Activated naive CD8-positive, alpha-beta T cell treated with anti-CD3 and anti-CD28 coated beads, Interleukin-2, amount 10 ng/mL, durations not matched to agents 7 days and 5 days (primary cell): ENCODE measurements at regions not wholly inside any gene's neighbourhood (a gene's known extent, or its start where the extent isn't known, plus 50 kb on each side); places are given as distances from the start of the nearest gene placed in this dataset.
A peak's percentile ranks its signal among the peaks of the same experiment; 100 is the strongest.

Experiments
- ATAC-seq: fragments of 150-1000 bp; cut with Tn5 transposase; one replicate; pipeline ENCODE4 v1.10.0; 2021; ENCODE audit warnings: low read depth, moderate library complexity
- POLR2A ChIA-PET: fragments of 350-600 bp; sonication (Branson Sonifier 250); formaldehyde crosslinking; loops from one replicate; lab custom pipeline; 2021; ENCODE audit warnings: antibody characterized with exemption; lab: Charles Lee
- DNase-seq: peaks from one replicate; pipeline ENCODE4 v3.0.0; 2021
- H3K27ac Mint-ChIP-seq: one replicate; pipeline ENCODE4 v1.8.0; 2022; ENCODE audit warnings: mild to moderate bottlenecking, mixed read lengths
- H3K27me3 Mint-ChIP-seq: one replicate; pipeline ENCODE4 v1.8.0; 2022; ENCODE audit warnings: mild to moderate bottlenecking, moderate library complexity, mixed read lengths
- H3K36me3 Mint-ChIP-seq: one replicate; pipeline ENCODE4 v1.8.0; 2021; ENCODE audit warnings: mild to moderate bottlenecking, mixed read lengths
- H3K4me1 Mint-ChIP-seq: one replicate; pipeline ENCODE4 v1.8.0; 2021; ENCODE audit warnings: mixed read lengths
- H3K4me3 Mint-ChIP-seq: one replicate; pipeline ENCODE4 v1.8.0; 2022; ENCODE audit warnings: mild to moderate bottlenecking, moderate library complexity, mixed read lengths
- H3K9me3 Mint-ChIP-seq: one replicate; pipeline ENCODE4 v1.8.0; 2021; ENCODE audit warnings: mixed read lengths

GRCh38 chr3:106214641-106215040 is 345.8 kb upstream of the CBLB start:
- no peaks in the 10 kb centered on the region for H3K27me3 Mint-ChIP-seq
- H3K4me1 Mint-ChIP-seq = peaks cover 21% of the 10 kb centered on the region
- no peak for ATAC-seq
- H3K27ac Mint-ChIP-seq = peak overlapping the region; percentile 72
- POLR2A ChIA-PET = interaction anchor here (0.9 kb wide), 1 partner anchor 8 kb away, joined by 3 read pairs; no protein-coding TSS in a partner anchor
- DNase-seq = no peak
- H3K4me3 Mint-ChIP-seq = peak overlapping the region; percentile 1
- peaks cover 21% of the 10 kb centered on the region for H3K9me3 Mint-ChIP-seq
- peaks cover 40% of the 10 kb centered on the region for H3K36me3 Mint-ChIP-seq

- peak; percentile 89 for ATAC-seq
- DNase-seq = no peak
- Mint-ChIP-seq H3K4me1 (peaks cover 21% of the 10 kb centered on the region), H3K4me3 (peak overlapping the region; percentile 1), H3K9me3 (peaks cover 23% of the 10 kb centered on the region), H3K27me3 (no peaks in the 10 kb centered on the region), H3K36me3 (peaks cover 42% of the 10 kb centered on the region), H3K27ac (peak overlapping the region; percentile 72)
- POLR2A ChIA-PET = interaction anchor here (0.9 kb wide), 1 partner anchor 9 kb away, joined by 3 read pairs; no protein-coding TSS in a partner anchor
Observed at GRCh38 chr3:106215047-106215446, 346.2 kb upstream of the CBLB start.

GRCh38 chr3:106217745-106218144 is 348.9 kb upstream of the CBLB start:
- Mint-ChIP-seq H3K27ac (no peak overlapping the region), H3K36me3 (peaks cover 62% of the 10 kb centered on the region), H3K9me3 (peaks cover 40% of the 10 kb centered on the region), H3K4me3 (no peak overlapping the region), H3K4me1 (peaks cover 20% of the 10 kb centered on the region), H3K27me3 (no peaks in the 10 kb centered on the region)
- no peak for DNase-seq
- no peak for ATAC-seq
- POLR2A ChIA-PET = no interaction called here

DNA sequence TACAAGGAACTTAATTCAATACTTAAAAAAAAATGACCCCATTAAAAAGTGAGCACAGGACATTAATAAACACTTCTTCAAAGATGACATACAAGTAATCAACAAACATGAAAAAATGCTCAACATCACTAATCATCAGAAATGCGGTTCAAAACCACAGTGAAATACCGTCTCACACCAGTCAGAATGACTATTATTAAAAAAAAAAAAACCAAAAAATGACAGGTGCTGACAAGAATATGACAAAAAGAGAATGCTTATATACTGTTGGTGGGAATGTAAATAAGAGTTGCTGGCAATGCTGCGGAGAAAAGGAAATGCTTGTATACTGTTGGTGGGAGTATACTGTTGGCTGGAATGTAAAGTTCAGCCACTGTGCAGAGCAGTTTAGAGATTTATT is 358.3 kb upstream of the CBLB start:
- no peak for ATAC-seq
- peaks cover 60% of the 10 kb centered on the region for H3K36me3 Mint-ChIP-seq
- DNase-seq = no peak
- H3K4me3 Mint-ChIP-seq = no peak overlapping the region
- peaks cover 32% of the 10 kb centered on the region for H3K4me1 Mint-ChIP-seq
- H3K27ac Mint-ChIP-seq = no peak overlapping the region
- POLR2A ChIA-PET = no interaction called here
- no peaks in the 10 kb centered on the region for H3K27me3 Mint-ChIP-seq
- peaks cover 20% of the 10 kb centered on the region for H3K9me3 Mint-ChIP-seq

DNA sequence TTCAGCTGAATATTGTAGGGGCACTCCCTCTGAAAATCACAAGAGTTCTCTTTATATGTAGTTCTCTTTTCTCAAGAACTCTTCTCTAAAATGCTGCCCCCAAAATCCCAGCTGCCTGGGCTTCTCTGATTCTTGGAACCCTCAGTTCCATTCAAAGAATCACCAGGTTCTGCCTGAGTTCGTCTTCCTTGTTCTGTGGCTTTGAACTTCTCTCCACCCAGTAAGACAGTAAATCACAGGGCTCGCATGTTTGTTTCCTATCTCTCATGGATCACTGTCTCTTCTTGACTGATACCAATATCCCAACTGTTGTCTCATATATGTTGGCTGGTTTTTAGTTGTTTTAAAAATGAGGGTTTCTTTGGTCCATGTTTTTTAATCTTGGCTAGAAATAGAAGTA is 359.5 kb upstream of the CBLB start:
- H3K27me3 Mint-ChIP-seq = no peaks in the 10 kb centered on the region
- DNase-seq = no peak
- H3K27ac Mint-ChIP-seq = peak overlapping the region; percentile 82
- ATAC-seq = peak; percentile 76
- peaks cover 61% of the 10 kb centered on the region for H3K36me3 Mint-ChIP-seq
- H3K4me1 Mint-ChIP-seq = peaks cover 35% of the 10 kb centered on the region
- POLR2A ChIA-PET = interaction anchor here (0.6 kb wide), 1 partner anchor 44 kb away, joined by 3 read pairs; no protein-coding TSS in a partner anchor
- H3K4me3 Mint-ChIP-seq = peak overlapping the region; percentile 46
- peaks cover 15% of the 10 kb centered on the region for H3K9me3 Mint-ChIP-seq

GRCh38 chr3:106229495-106230278 is 360.9 kb upstream of the CBLB start:
- Mint-ChIP-seq H3K9me3 (peaks cover 19% of the 10 kb centered on the region), H3K4me1 (peaks cover 35% of the 10 kb centered on the region), H3K4me3 (peak overlapping the region; percentile 31), H3K27me3 (no peaks in the 10 kb centered on the region), H3K36me3 (peaks cover 59% of the 10 kb centered on the region), H3K27ac (peak overlapping the region; percentile 80)
- POLR2A ChIA-PET = no interaction called here
- ATAC-seq (no peak), DNase-seq (no peak)

- Mint-ChIP-seq H3K27ac (peak overlapping the region; percentile 89), H3K9me3 (peaks cover 19% of the 10 kb centered on the region), H3K4me3 (peak overlapping the region; percentile 78), H3K4me1 (peaks cover 35% of the 10 kb centered on the region), H3K27me3 (no peaks in the 10 kb centered on the region), H3K36me3 (peaks cover 61% of the 10 kb centered on the region)
- ATAC-seq (peak; percentile 48), DNase-seq (no peak)
- POLR2A ChIA-PET = no interaction called here
Observed at GRCh38 chr3:106231086-106231485, 362.3 kb upstream of the CBLB start.

DNA sequence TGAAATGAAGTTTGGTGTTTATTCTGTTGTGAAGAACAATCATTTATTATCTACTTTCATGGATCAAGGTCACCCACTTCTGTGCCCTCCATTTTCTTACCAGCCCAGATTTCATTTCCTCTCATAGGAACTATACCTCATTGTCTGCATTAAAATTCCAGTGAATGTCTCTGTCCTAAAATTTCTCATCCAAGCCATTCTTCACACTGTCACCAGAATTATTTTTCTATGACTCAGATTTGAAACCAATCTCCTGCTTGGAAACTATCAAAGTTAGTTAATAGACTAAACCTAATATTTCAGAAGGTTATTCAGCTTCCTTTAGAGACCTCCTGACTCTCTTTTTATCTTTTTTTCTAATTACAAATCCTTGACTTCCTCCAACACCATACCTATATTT is 364.1 kb upstream of the CBLB start:
- H3K4me3 Mint-ChIP-seq = no peak overlapping the region
- peaks cover 51% of the 10 kb centered on the region for H3K36me3 Mint-ChIP-seq
- H3K27me3 Mint-ChIP-seq = no peaks in the 10 kb centered on the region
- H3K4me1 Mint-ChIP-seq = peaks cover 32% of the 10 kb centered on the region
- no peak overlapping the region for H3K27ac Mint-ChIP-seq
- DNase-seq = no peak
- no peak for ATAC-seq
- H3K9me3 Mint-ChIP-seq = peaks cover 18% of the 10 kb centered on the region
- POLR2A ChIA-PET = no interaction called here

DNA sequence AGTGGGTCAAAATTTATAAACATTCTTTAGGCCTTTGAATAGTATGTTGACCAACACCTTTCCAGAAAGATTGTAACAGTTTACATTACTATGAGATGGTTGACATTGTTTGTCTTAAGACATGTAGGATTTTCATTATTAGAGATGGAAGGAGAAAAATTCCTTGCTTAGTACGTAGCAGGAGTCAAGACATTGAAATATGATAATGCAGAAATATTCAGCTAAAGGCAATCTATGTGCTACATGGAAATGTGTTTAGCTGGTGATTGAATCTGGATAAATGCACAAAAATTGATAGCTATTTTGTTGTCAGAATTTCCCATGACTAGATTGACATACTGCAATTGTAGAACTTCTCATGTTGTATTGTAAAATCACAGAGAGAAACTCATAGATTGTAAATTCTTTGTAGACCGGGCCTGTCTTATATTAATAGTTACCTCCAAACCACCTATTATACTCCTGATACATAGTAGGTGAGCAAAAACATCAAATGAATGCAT is 370.4 kb upstream of the CBLB start:
- H3K36me3 Mint-ChIP-seq = peaks cover 27% of the 10 kb centered on the region
- POLR2A ChIA-PET = no interaction called here

DNA sequence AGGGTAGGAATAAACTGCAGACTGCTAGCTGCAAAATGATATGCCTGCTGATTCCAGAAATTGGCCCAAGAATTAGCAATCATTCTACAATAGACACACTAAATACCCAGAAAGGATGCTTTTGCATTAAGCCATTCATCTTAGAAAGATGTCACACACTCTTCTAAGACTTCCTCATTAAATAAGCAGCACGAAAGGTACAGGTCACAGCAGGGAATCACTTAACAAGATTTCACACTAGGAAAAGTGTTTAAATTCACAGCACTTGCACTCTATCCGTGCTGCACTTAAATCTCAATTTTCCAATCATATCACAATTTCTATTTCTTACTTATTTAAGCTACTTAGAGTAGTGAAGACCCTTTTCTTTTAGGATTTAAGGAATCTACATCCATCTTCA is 372.8 kb upstream of the CBLB start:
- Mint-ChIP-seq H3K27me3 (no peaks in the 10 kb centered on the region), H3K4me1 (peaks cover 6% of the 10 kb centered on the region), H3K4me3 (no peak overlapping the region), H3K36me3 (peaks cover 20% of the 10 kb centered on the region), H3K9me3 (peaks cover 15% of the 10 kb centered on the region), H3K27ac (no peak overlapping the region)
- ATAC-seq (no peak), DNase-seq (no peak)
- POLR2A ChIA-PET = no interaction called here

More for the DNA sequence above, 370.4 kb upstream of the CBLB start:
- Mint-ChIP-seq H3K27ac (no peak overlapping the region), H3K27me3 (no peaks in the 10 kb centered on the region), H3K9me3 (peaks cover 22% of the 10 kb centered on the region), H3K4me3 (no peak overlapping the region), H3K4me1 (peaks cover 6% of the 10 kb centered on the region)
- ATAC-seq (no peak), DNase-seq (no peak)

- Mint-ChIP-seq H3K36me3 (peaks cover 19% of the 10 kb centered on the region), H3K27ac (no peak overlapping the region), H3K9me3 (peaks cover 12% of the 10 kb centered on the region), H3K4me3 (no peak overlapping the region), H3K4me1 (peaks cover 6% of the 10 kb centered on the region), H3K27me3 (no peaks in the 10 kb centered on the region)
- ATAC-seq (no peak), DNase-seq (no peak)
- POLR2A ChIA-PET = no interaction called here
Observed at GRCh38 chr3:106242781-106243180, 374.0 kb upstream of the CBLB start.

- POLR2A ChIA-PET = no interaction called here
- Mint-ChIP-seq H3K36me3 (peaks cover 23% of the 10 kb centered on the region), H3K27ac (no peak overlapping the region), H3K4me3 (no peak overlapping the region), H3K27me3 (no peaks in the 10 kb centered on the region), H3K4me1 (peaks cover 17% of the 10 kb centered on the region), H3K9me3 (peaks cover 7% of the 10 kb centered on the region)
- ATAC-seq = no peak
- DNase-seq = no peak
Observed at GRCh38 chr3:106245400-106245799, 376.6 kb upstream of the CBLB start.

- H3K9me3 Mint-ChIP-seq = peaks cover 11% of the 10 kb centered on the region
- peak; percentile 71 for ATAC-seq
- peak overlapping the region; percentile 38 for H3K4me3 Mint-ChIP-seq
Observed at GRCh38 chr3:106247902-106248684, 379.3 kb upstream of the CBLB start.

More at GRCh38 chr3:106247902-106248684, 379.3 kb upstream of the CBLB start:
- H3K36me3 Mint-ChIP-seq = peaks cover 34% of the 10 kb centered on the region
- no peaks in the 10 kb centered on the region for H3K27me3 Mint-ChIP-seq
- POLR2A ChIA-PET = interaction anchor here (0.6 kb wide), 1 partner anchor 420 kb away, joined by 3 read pairs; no protein-coding TSS in a partner anchor
- peaks cover 21% of the 10 kb centered on the region for H3K4me1 Mint-ChIP-seq
- peak overlapping the region; percentile 62 for H3K27ac Mint-ChIP-seq
- no peak for DNase-seq
